ENCODE measurements at regions not wholly inside any gene's neighbourhood (a gene's known extent, or its start where the extent isn't known, plus 50 kb on each side); places are given as distances from the start of the nearest gene placed in this dataset.

- Mint-ChIP-seq H3K27me3 (ENCODE audit: low read depth, poor library complexity) (peaks cover 6% of the 10 kb centered on the region), H3K4me1 (peaks cover 39% of the 10 kb centered on the region), H3K36me3 (ENCODE audit: low read depth) (no peaks in the 10 kb centered on the region), H3K9me3 (no peaks in the 10 kb centered on the region), H3K4me3 (no peak overlapping the region), H3K27ac (no peak overlapping the region)
- no peak for TF ChIP-seq CTCF (IDR thresholded peaks at IDR 0.05)
- DNase-seq, result no peak
Measured at GRCh38 chr12:67457136-67457535, 188.0 kb downstream of the CAND1 start.

- Mint-ChIP-seq H3K36me3 (ENCODE audit: low read depth) (no peaks in the 10 kb centered on the region), H3K27ac (no peak overlapping the region), H3K4me1 (peaks cover 39% of the 10 kb centered on the region), H3K9me3 (no peaks in the 10 kb centered on the region), H3K27me3 (ENCODE audit: low read depth, poor library complexity) (peaks cover 6% of the 10 kb centered on the region), H3K4me3 (no peak overlapping the region)
- peak; percentile 24 for TF ChIP-seq CTCF (IDR thresholded peaks at IDR 0.05)
- no peak for DNase-seq
Measured at GRCh38 chr12:67457778-67458665, 188.9 kb downstream of the CAND1 start.

- H3K4me3 Mint-ChIP-seq, result no peak overlapping the region
- TF ChIP-seq CTCF (IDR thresholded peaks at IDR 0.05), result no peak
- H3K27me3 Mint-ChIP-seq (ENCODE audit: low read depth, poor library complexity), result peaks cover 10% of the 10 kb centered on the region
- H3K4me1 Mint-ChIP-seq, result peaks cover 39% of the 10 kb centered on the region
- H3K36me3 Mint-ChIP-seq (ENCODE audit: low read depth), result no peaks in the 10 kb centered on the region
- DNase-seq, result no peak
- H3K9me3 Mint-ChIP-seq, result no peaks in the 10 kb centered on the region
- no peak overlapping the region for H3K27ac Mint-ChIP-seq
Measured at GRCh38 chr12:67459173-67459572, 189.4 kb upstream of the DYRK2 start.

- no peak overlapping the region for H3K27ac Mint-ChIP-seq
- H3K4me3 Mint-ChIP-seq, result no peak overlapping the region
- no peak for DNase-seq
- H3K27me3 Mint-ChIP-seq (ENCODE audit: low read depth, poor library complexity), result peaks cover 10% of the 10 kb centered on the region
- peaks cover 39% of the 10 kb centered on the region for H3K4me1 Mint-ChIP-seq
- no peaks in the 10 kb centered on the region for H3K9me3 Mint-ChIP-seq
- H3K36me3 Mint-ChIP-seq (ENCODE audit: low read depth), result no peaks in the 10 kb centered on the region
- no peak for TF ChIP-seq CTCF (IDR thresholded peaks at IDR 0.05)
Measured at GRCh38 chr12:67459578-67459977, 189.0 kb upstream of the DYRK2 start.

GRCh38 chr12:67460388-67460787 lies 188.2 kb upstream of the DYRK2 start:
- peaks cover 10% of the 10 kb centered on the region for H3K27me3 Mint-ChIP-seq (ENCODE audit: low read depth, poor library complexity)
- H3K4me1 Mint-ChIP-seq, result peaks cover 39% of the 10 kb centered on the region
- no peak for DNase-seq
- no peak overlapping the region for H3K27ac Mint-ChIP-seq
- no peaks in the 10 kb centered on the region for H3K36me3 Mint-ChIP-seq (ENCODE audit: low read depth)
- no peak overlapping the region for H3K4me3 Mint-ChIP-seq
- TF ChIP-seq CTCF (IDR thresholded peaks at IDR 0.05), result no peak
- no peaks in the 10 kb centered on the region for H3K9me3 Mint-ChIP-seq

Measured in nephron progenitor cell (in vitro differentiated cells).